CD8-positive, alpha-beta memory T cell (primary cell): ENCODE measurements at regions not wholly inside any gene's neighbourhood (a gene's known extent, or its start where the extent isn't known, plus 50 kb on each side); places are given as distances from the start of the nearest gene placed in this dataset.

ENCODE experiments used
- CTCF ChIA-PET: fragments of 350-600 bp; sonication (Branson Sonifier 250); formaldehyde crosslinking; loops from one replicate; lab custom pipeline; 2021; ENCODE audit warnings: antibody characterized with exemption; lab: Charles Lee
- POLR2A ChIA-PET: fragments of 350-600 bp; sonication (Branson Sonifier 250); formaldehyde crosslinking; loops from one replicate; lab custom pipeline; 2021; ENCODE audit warnings: antibody characterized with exemption; lab: Charles Lee
- DNase-seq, 5 donors: peaks; one replicate each; pipeline versions ENCODE4 v3.0.0 to v3.0.0-alpha.2; 2020 to 2022; ENCODE audit warnings: mixed read lengths in 1 of 5
- H3K27ac ChIP-seq: one replicate; pipeline ENCODE4 v1.7.0; 2013; ENCODE audit warnings: low read depth, mild to moderate bottlenecking, low read length, moderate library complexity
- H3K27me3 ChIP-seq: 2 replicates; pipeline ENCODE4 v1.7.0; 2013; ENCODE audit warnings: low read length, mild to moderate bottlenecking; ENCODE audit not compliant: insufficient read depth, poor library complexity, severe bottlenecking
- H3K36me3 ChIP-seq: 2 replicates; pipeline ENCODE4 v1.7.0; 2013; ENCODE audit warnings: mild to moderate bottlenecking, low read length, moderate library complexity; ENCODE audit not compliant: insufficient read depth
- H3K4me1 ChIP-seq: 2 replicates; pipeline ENCODE4 v1.7.0; 2013; ENCODE audit warnings: mild to moderate bottlenecking, low read length, moderate library complexity; ENCODE audit not compliant: insufficient read depth
- H3K4me3 ChIP-seq: 2 replicates; pipeline ENCODE4 v1.7.0; 2013; ENCODE audit warnings: mild to moderate bottlenecking, low read length
- H3K9me3 ChIP-seq: 2 replicates; pipeline ENCODE4 v1.7.0; 2013; ENCODE audit warnings: mild to moderate bottlenecking, low read length
- H3K27ac Mint-ChIP-seq, 8 donors: one replicate each; pipeline ENCODE4 v1.8.0; 2020 to 2021; ENCODE audit warnings: mixed read lengths in 8 of 8, mild to moderate bottlenecking in 6 of 8, inconsistent platforms in 3 of 8, moderate library complexity in 3 of 8
- H3K27me3 Mint-ChIP-seq, 2 donors: one replicate each; pipeline ENCODE4 v1.8.0; 2020 to 2021; ENCODE audit warnings: mixed read lengths in 2 of 2, mild to moderate bottlenecking in 1 of 2, moderate library complexity in 1 of 2
- H3K36me3 Mint-ChIP-seq, 3 donors: one replicate each; pipeline ENCODE4 v1.8.0; 2020 to 2021; ENCODE audit warnings: mixed read lengths in 3 of 3, inconsistent platforms in 1 of 3, mild to moderate bottlenecking in 1 of 3
- H3K4me1 Mint-ChIP-seq, 3 donors: one replicate each; pipeline ENCODE4 v1.8.0; 2020 to 2021; ENCODE audit warnings: mixed read lengths in 3 of 3, inconsistent platforms in 1 of 3, mild to moderate bottlenecking in 1 of 3
- H3K4me3 Mint-ChIP-seq, 7 donors: one replicate each; pipeline ENCODE4 v1.8.0; 2020 to 2021; ENCODE audit warnings: mixed read lengths in 7 of 7, mild to moderate bottlenecking in 6 of 7, moderate library complexity in 4 of 7, inconsistent platforms in 2 of 7
- H3K9me3 Mint-ChIP-seq, 5 donors: one replicate each; pipeline ENCODE4 v1.8.0; 2020 to 2022; ENCODE audit warnings: mixed read lengths in 5 of 5, mild to moderate bottlenecking in 3 of 5, moderate library complexity in 2 of 5, inconsistent platforms in 1 of 5

DNA sequence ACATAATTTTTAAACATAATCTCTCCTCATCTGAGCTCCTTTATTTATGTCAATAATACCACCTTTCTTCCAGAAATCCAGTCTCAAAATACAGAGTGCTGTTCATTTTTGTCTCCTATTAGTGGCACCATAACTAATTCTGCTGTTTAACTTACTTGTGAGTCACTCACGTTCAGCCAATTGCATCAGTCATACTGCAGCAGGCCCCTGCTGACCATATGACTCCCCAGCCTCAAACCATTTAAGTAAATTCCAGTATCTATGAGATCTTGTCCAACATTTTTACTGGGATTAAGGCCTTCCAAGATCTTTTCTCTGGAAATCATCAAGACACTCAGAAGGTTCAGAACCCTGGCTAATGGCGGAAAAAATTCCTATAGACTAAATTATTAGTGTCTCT, 982.2 kb upstream of the MAP3K7 start:
- POLR2A ChIA-PET, result no interaction called here
- Histone ChIP-seq H3K4me3 (no peak overlapping the region), H3K27ac (no peak overlapping the region), H3K4me1 (no peaks in the 10 kb centered on the region), H3K36me3 (no peaks in the 10 kb centered on the region), H3K27me3 (no peaks in the 10 kb centered on the region), H3K9me3 (no peaks in the 10 kb centered on the region)
- Mint-ChIP-seq H3K9me3 (peaks cover 0 to 23% (median 7%) of the 10 kb centered on the region in 5 donors), H3K27ac (no peak overlapping the region), H3K36me3 (no peaks in the 10 kb centered on the region), H3K4me3 (no peak overlapping the region), H3K4me1 (no peaks in the 10 kb centered on the region), H3K27me3 (no peaks in the 10 kb centered on the region)
- CTCF ChIA-PET, result no interaction called here
- no peak for DNase-seq

GRCh38 chr6:91566467-91566866, 979.6 kb upstream of the MAP3K7 start:
- Histone ChIP-seq H3K27ac (no peak overlapping the region), H3K27me3 (no peaks in the 10 kb centered on the region), H3K4me3 (no peak overlapping the region), H3K36me3 (no peaks in the 10 kb centered on the region), H3K9me3 (no peaks in the 10 kb centered on the region), H3K4me1 (no peaks in the 10 kb centered on the region)
- peaks cover 2 to 16% (median 4%) of the 10 kb centered on the region in 5 donors for H3K9me3 Mint-ChIP-seq
- no peak overlapping the region for H3K27ac Mint-ChIP-seq
- ChIA-PET POLR2A (no interaction called here), CTCF (no interaction called here)
- H3K4me1 Mint-ChIP-seq, result no peaks in the 10 kb centered on the region
- DNase-seq, result no peak
- no peak overlapping the region for H3K4me3 Mint-ChIP-seq
- no peaks in the 10 kb centered on the region for H3K27me3 Mint-ChIP-seq
- H3K36me3 Mint-ChIP-seq, result no peaks in the 10 kb centered on the region

- no peak for DNase-seq
- no peaks in the 10 kb centered on the region for H3K27me3 Mint-ChIP-seq
- peaks cover 5 to 15% (median 8%) of the 10 kb centered on the region in 5 donors for H3K9me3 Mint-ChIP-seq
- H3K4me3 ChIP-seq, result no peak overlapping the region
- H3K4me1 Mint-ChIP-seq, result no peaks in the 10 kb centered on the region
- no peaks in the 10 kb centered on the region for H3K27me3 ChIP-seq
- no peaks in the 10 kb centered on the region for H3K36me3 ChIP-seq
- no peaks in the 10 kb centered on the region for H3K9me3 ChIP-seq
- H3K4me3 Mint-ChIP-seq, result no peak overlapping the region
- POLR2A ChIA-PET, result no interaction called here
- no peaks in the 10 kb centered on the region for H3K4me1 ChIP-seq
- H3K36me3 Mint-ChIP-seq, result no peaks in the 10 kb centered on the region
- H3K27ac Mint-ChIP-seq, result no peak overlapping the region
- H3K27ac ChIP-seq, result no peak overlapping the region
- CTCF ChIA-PET, result no interaction called here
Observed at GRCh38 chr6:91565207-91565606, 978.3 kb upstream of the MAP3K7 start.

- Mint-ChIP-seq H3K27ac (no peak overlapping the region), H3K4me1 (no peaks in the 10 kb centered on the region), H3K36me3 (no peaks in the 10 kb centered on the region), H3K4me3 (no peak overlapping the region), H3K27me3 (no peaks in the 10 kb centered on the region), H3K9me3 (peaks cover 9 to 20% (median 11%) of the 10 kb centered on the region in 5 donors)
- POLR2A ChIA-PET, result no interaction called here
- no peak for DNase-seq
- CTCF ChIA-PET, result no interaction called here
- Histone ChIP-seq H3K27me3 (no peaks in the 10 kb centered on the region), H3K36me3 (no peaks in the 10 kb centered on the region), H3K9me3 (no peaks in the 10 kb centered on the region), H3K27ac (no peak overlapping the region), H3K4me3 (no peak overlapping the region), H3K4me1 (no peaks in the 10 kb centered on the region)
Observed at GRCh38 chr6:91562955-91563354, 976.1 kb upstream of the MAP3K7 start.

DNA sequence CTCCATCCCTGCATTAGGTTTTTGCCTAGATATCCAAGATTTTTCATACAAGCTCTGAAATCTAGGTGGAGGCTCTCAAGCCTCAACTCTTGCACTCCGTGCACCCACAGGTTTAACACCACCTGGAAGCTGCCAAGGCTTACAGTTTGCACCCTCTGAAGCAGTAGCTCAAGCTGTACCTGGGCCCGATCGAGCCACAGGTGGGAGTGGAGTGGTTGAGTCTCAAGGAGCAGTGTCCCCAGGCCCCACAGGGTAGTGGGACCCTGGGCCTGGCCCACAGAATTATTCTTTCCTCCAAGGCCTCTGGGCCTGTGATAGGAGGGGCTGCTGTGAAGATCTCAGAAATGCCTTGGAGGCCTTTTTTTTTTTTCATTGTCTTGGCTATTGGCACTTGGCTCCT, 973.5 kb upstream of the MAP3K7 start:
- H3K4me3 ChIP-seq, result no peak overlapping the region
- no peak overlapping the region for H3K4me3 Mint-ChIP-seq

GRCh38 chr6:91540902-91541301, 954.0 kb upstream of the MAP3K7 start:
- H3K4me1 ChIP-seq, result no peaks in the 10 kb centered on the region
- H3K9me3 ChIP-seq, result no peaks in the 10 kb centered on the region
- Mint-ChIP-seq H3K4me1 (no peaks in the 10 kb centered on the region), H3K36me3 (no peaks in the 10 kb centered on the region), H3K4me3 (no peak overlapping the region), H3K27me3 (no peaks in the 10 kb centered on the region), H3K27ac (no peak overlapping the region), H3K9me3 (peaks cover 0 to 22% (median 2%) of the 10 kb centered on the region in 5 donors)
- POLR2A ChIA-PET, result no interaction called here
- CTCF ChIA-PET, result no interaction called here
- H3K27me3 ChIP-seq, result no peaks in the 10 kb centered on the region
- no peak overlapping the region for H3K4me3 ChIP-seq
- H3K36me3 ChIP-seq, result no peaks in the 10 kb centered on the region
- no peak overlapping the region for H3K27ac ChIP-seq
- DNase-seq, result no peak

More for the DNA sequence above, 973.5 kb upstream of the MAP3K7 start:
- no peaks in the 10 kb centered on the region for H3K36me3 Mint-ChIP-seq
- no peaks in the 10 kb centered on the region for H3K4me1 ChIP-seq
- H3K4me1 Mint-ChIP-seq, result no peaks in the 10 kb centered on the region
- no peak overlapping the region for H3K27ac ChIP-seq
- no peaks in the 10 kb centered on the region for H3K27me3 Mint-ChIP-seq
- DNase-seq, result no peak
- POLR2A ChIA-PET, result no interaction called here
- CTCF ChIA-PET, result no interaction called here
- no peak overlapping the region for H3K27ac Mint-ChIP-seq
- no peaks in the 10 kb centered on the region for H3K36me3 ChIP-seq
- H3K9me3 Mint-ChIP-seq, result peaks cover 9 to 23% (median 12%) of the 10 kb centered on the region in 5 donors
- no peaks in the 10 kb centered on the region for H3K9me3 ChIP-seq
- no peaks in the 10 kb centered on the region for H3K27me3 ChIP-seq

- no peaks in the 10 kb centered on the region for H3K36me3 ChIP-seq
- ChIA-PET CTCF (no interaction called here), POLR2A (no interaction called here)
- no peak overlapping the region for H3K27ac ChIP-seq
- no peaks in the 10 kb centered on the region for H3K4me1 ChIP-seq
- H3K4me3 ChIP-seq, result no peak overlapping the region
- no peaks in the 10 kb centered on the region for H3K27me3 ChIP-seq
- H3K9me3 ChIP-seq, result no peaks in the 10 kb centered on the region
- Mint-ChIP-seq H3K27ac (no peak overlapping the region), H3K4me3 (no peak overlapping the region), H3K4me1 (no peaks in the 10 kb centered on the region), H3K27me3 (no peaks in the 10 kb centered on the region), H3K36me3 (no peaks in the 10 kb centered on the region), H3K9me3 (peaks cover 0 to 22% (median 2%) of the 10 kb centered on the region in 5 donors)
- no peak for DNase-seq
Observed at GRCh38 chr6:91539456-91539855, 952.6 kb upstream of the MAP3K7 start.

DNA sequence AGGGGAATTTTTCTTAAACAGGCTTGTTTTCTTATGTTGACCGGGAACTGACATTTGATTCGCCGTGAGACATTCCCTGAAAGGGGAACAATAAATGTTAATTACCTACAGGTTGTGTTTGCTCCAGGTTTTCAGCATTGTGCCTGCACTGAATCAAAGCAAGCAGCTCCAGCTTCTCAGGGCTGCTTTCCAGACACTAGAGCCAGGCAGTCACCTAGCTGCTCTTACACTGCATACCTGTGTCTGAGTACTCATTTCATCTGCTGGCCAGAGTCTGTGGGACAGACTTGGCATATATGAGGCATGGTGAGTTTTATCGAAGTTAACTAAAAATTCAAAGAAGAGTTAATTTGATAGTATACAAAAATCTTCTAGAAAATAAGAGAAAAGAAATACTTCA, 951.8 kb upstream of the MAP3K7 start:
- H3K36me3 Mint-ChIP-seq, result no peaks in the 10 kb centered on the region
- H3K4me3 Mint-ChIP-seq, result no peak overlapping the region
- H3K36me3 ChIP-seq, result no peaks in the 10 kb centered on the region
- POLR2A ChIA-PET, result no interaction called here
- H3K27me3 ChIP-seq, result no peaks in the 10 kb centered on the region
- H3K27ac ChIP-seq, result no peak overlapping the region
- H3K4me3 ChIP-seq, result no peak overlapping the region
- no peak overlapping the region for H3K27ac Mint-ChIP-seq
- no peaks in the 10 kb centered on the region for H3K4me1 ChIP-seq
- H3K9me3 ChIP-seq, result no peaks in the 10 kb centered on the region
- H3K4me1 Mint-ChIP-seq, result no peaks in the 10 kb centered on the region
- no peak for DNase-seq
- CTCF ChIA-PET, result no interaction called here
- no peaks in the 10 kb centered on the region for H3K27me3 Mint-ChIP-seq
- H3K9me3 Mint-ChIP-seq, result peaks cover 0 to 21% (median 0%) of the 10 kb centered on the region in 5 donors

DNA sequence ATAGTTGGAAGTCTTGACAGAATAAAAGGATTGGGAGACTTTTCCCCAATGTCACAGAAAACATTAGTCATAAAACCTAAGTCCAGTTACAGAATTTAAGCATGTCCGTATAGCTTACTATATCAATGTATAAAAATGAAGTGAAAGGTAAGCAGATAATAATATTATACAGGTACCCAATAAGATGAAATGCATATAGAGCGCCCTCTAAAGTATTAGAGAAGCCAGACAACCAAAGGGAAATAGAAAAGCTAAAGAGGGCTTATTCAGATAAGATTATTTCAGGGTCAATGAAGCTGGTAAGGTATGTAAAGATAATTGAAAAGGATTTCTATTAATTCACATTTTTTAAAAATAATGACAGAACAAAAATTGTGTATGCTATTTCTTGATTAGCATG, 947.7 kb upstream of the MAP3K7 start:
- no peak for DNase-seq
- Histone ChIP-seq H3K27me3 (no peaks in the 10 kb centered on the region), H3K27ac (no peak overlapping the region), H3K4me1 (no peaks in the 10 kb centered on the region), H3K9me3 (no peaks in the 10 kb centered on the region), H3K4me3 (no peak overlapping the region), H3K36me3 (no peaks in the 10 kb centered on the region)
- Mint-ChIP-seq H3K9me3 (peaks cover 2 to 19% (median 4%) of the 10 kb centered on the region in 5 donors), H3K27me3 (no peaks in the 10 kb centered on the region), H3K4me3 (no peak overlapping the region), H3K4me1 (no peaks in the 10 kb centered on the region), H3K36me3 (no peaks in the 10 kb centered on the region), H3K27ac (no peak overlapping the region)
- ChIA-PET POLR2A (no interaction called here), CTCF (no interaction called here)
